Kidney (tissue), 13 donors: ENCODE measurements at regions not wholly inside any gene's neighbourhood (a gene's known extent, or its start where the extent isn't known, plus 50 kb on each side); places are given as distances from the start of the nearest gene placed in this dataset.

Source experiments
- DNase-seq, 5 donors: peaks; one replicate each; pipeline ENCODE4 v3.0.0-alpha.2; 2013 to 2020
- FAIRE-seq: peaks from 2 replicates; lab custom pipeline; 2012; peaks lifted over from hg19 to GRCh38; lab: Jason Lieb, UNC
- H3K27ac ChIP-seq, 2 donors: one replicate each; pipeline ENCODE4 v1.7.0; 2013; ENCODE audit warnings: low read depth in 2 of 2, low read length in 2 of 2, inconsistent platforms in 1 of 2
- H3K27me3 ChIP-seq: one replicate; pipeline ENCODE4 v1.7.1; 2013; ENCODE audit warnings: low read length, inconsistent platforms; ENCODE audit not compliant: control insufficient read depth, insufficient read depth
- H3K36me3 ChIP-seq, 3 donors: one replicate each; pipeline versions ENCODE4 v1.7.0 to v1.7.1; 2013; ENCODE audit warnings: low read length in 3 of 3, control low read depth in 1 of 3, inconsistent platforms in 1 of 3; ENCODE audit not compliant: insufficient read depth in 3 of 3, control insufficient read depth in 2 of 3
- H3K4me1 ChIP-seq, 3 donors: one replicate each; pipeline versions ENCODE4 v1.7.0 to v1.7.1; 2013; ENCODE audit warnings: low read length in 3 of 3, inconsistent platforms in 1 of 3, low read depth in 1 of 3; ENCODE audit not compliant: control insufficient read depth in 2 of 3, insufficient read depth in 2 of 3
- H3K4me3 ChIP-seq, 3 donors: one replicate each; pipeline versions ENCODE4 v1.7.0 to v1.8.1; 2013; ENCODE audit warnings: low read length in 3 of 3, control low read depth in 1 of 3, inconsistent platforms in 1 of 3
- H3K9ac ChIP-seq, 3 donors: one replicate each; pipeline versions ENCODE4 v1.7.0 to v1.7.1; 2013; ENCODE audit warnings: low read length in 3 of 3, control low read depth in 1 of 3, inconsistent platforms in 1 of 3
- H3K9me3 ChIP-seq, 3 donors: one replicate each; pipeline versions ENCODE4 v1.7.0 to v1.7.1; 2013; ENCODE audit warnings: low read length in 3 of 3, control low read depth in 1 of 3, inconsistent platforms in 1 of 3; ENCODE audit not compliant: control insufficient read depth in 2 of 3, insufficient read depth in 1 of 3
- CTCF ChIP-seq: IDR thresholded peaks from 3 replicates; pipeline ENCODE4 v1.5.1; 2012; ENCODE audit warnings: mild to moderate bottlenecking, moderate library complexity, borderline replicate concordance; ENCODE audit not compliant: insufficient read depth; ENCODE audit errors: extremely low read depth
- intact Hi-C: fragments of 100-400 bp; cut with DNase I; formaldehyde crosslinking; loops from one replicate; pipeline ENCODE4 v1.11.1; 2022
- donor health status: control.
- donor health status: control.
- donor health status: control.
- donor health status: control.
- donor health status: control.
- donor health status: DM: yes; HTN: yes; CAD: no.
- donor health status: Normal renal cell carcinoma (clear cell type).

GRCh38 chr5:125194883-125195282, 448.4 kb upstream of the ZNF608 start:
- H3K27ac ChIP-seq = no peak overlapping the region
- no peak for FAIRE-seq

GRCh38 chr5:125196481-125197111, 450.2 kb upstream of the ZNF608 start:
- Histone ChIP-seq H3K9ac (no peak overlapping the region), H3K27ac (no peak overlapping the region), H3K36me3 (no peaks in the 10 kb centered on the region), H3K27me3 (no peaks in the 10 kb centered on the region), H3K4me3 (no peak overlapping the region), H3K4me1 (peaks cover 0 to 4% (median 0%) of the 10 kb centered on the region in 3 donors), H3K9me3 (no peaks in the 10 kb centered on the region)
- FAIRE-seq = no peak
- intact Hi-C loops = no loop called here
- peak in 2 of 5 donors; percentile 32 to 35 for DNase-seq
- TF ChIP-seq CTCF = no peak

More at GRCh38 chr5:125194883-125195282, 448.4 kb upstream of the ZNF608 start:
- H3K9ac ChIP-seq = no peak overlapping the region
- DNase-seq = no peak
- H3K36me3 ChIP-seq = no peaks in the 10 kb centered on the region
- intact Hi-C loops = no loop called here
- no peak overlapping the region for H3K4me3 ChIP-seq
- TF ChIP-seq CTCF = no peak
- H3K4me1 ChIP-seq = peaks cover 0 to 3% (median 0%) of the 10 kb centered on the region in 3 donors
- H3K9me3 ChIP-seq = no peaks in the 10 kb centered on the region
- no peaks in the 10 kb centered on the region for H3K27me3 ChIP-seq

- no peak for DNase-seq
- intact Hi-C loops = no loop called here
- no peak overlapping the region for H3K27ac ChIP-seq
- H3K36me3 ChIP-seq = no peaks in the 10 kb centered on the region
- no peak for TF ChIP-seq CTCF
- peaks cover 0 to 4% (median 0%) of the 10 kb centered on the region in 3 donors for H3K4me1 ChIP-seq
- no peaks in the 10 kb centered on the region for H3K9me3 ChIP-seq
- H3K27me3 ChIP-seq = no peaks in the 10 kb centered on the region
- no peak overlapping the region for H3K4me3 ChIP-seq
- H3K9ac ChIP-seq = no peak overlapping the region
- FAIRE-seq = no peak
Observed at GRCh38 chr5:125197321-125197720, 450.9 kb upstream of the ZNF608 start.
